H1 (cell line): ENCODE measurements at regions not wholly inside any gene's neighbourhood (a gene's known extent, or its start where the extent isn't known, plus 50 kb on each side); places are given as distances from the start of the nearest gene placed in this dataset.

Experiments used
- CTCF ChIA-PET: fragments of 300-600 bp; sonication (Branson Sonifier 250); formaldehyde crosslinking; loops from one replicate; lab custom pipeline; 2021; ENCODE audit not compliant: partially characterized antibody; lab: Charles Lee
- POLR2A ChIA-PET: fragments of 300-600 bp; sonication (Branson Sonifier 250); formaldehyde crosslinking; loops from one replicate; lab custom pipeline; 2021; ENCODE audit warnings: inconsistent platforms; ENCODE audit not compliant: partially characterized antibody; lab: Charles Lee
- DNase-seq, 2 experiments: peaks; one replicate each; pipeline versions ENCODE4 v3.0.0 to v3.0.0-alpha.2; 2010 to 2022; ENCODE audit warnings: low spot score in 2 of 2, low read depth in 1 of 2, mixed read lengths in 1 of 2
- FAIRE-seq: peaks from 2 replicates; lab custom pipeline; 2011; peaks lifted over from hg19 to GRCh38; lab: Jason Lieb, UNC
- H2AFZ ChIP-seq: 2 replicates; pipeline ENCODE4 v1.8.1; 2012; ENCODE audit warnings: low read length, inconsistent platforms
- H2AK5ac ChIP-seq: 2 replicates; pipeline ENCODE4 v1.6.1; 2013; ENCODE audit warnings: low read depth, low read length
- H2BK120ac ChIP-seq: replicated peaks from 2 replicates; pipeline ENCODE3; 2013; ENCODE audit warnings: low read depth, low read length, inconsistent platforms
- H2BK12ac ChIP-seq: 2 replicates; pipeline ENCODE4 v1.6.1; 2013; ENCODE audit warnings: low read depth, low read length
- H2BK15ac ChIP-seq: 2 replicates; pipeline ENCODE4 v1.6.1; 2013; ENCODE audit warnings: low read length
- H2BK20ac ChIP-seq: 2 replicates; pipeline ENCODE4 v1.6.1; 2013; ENCODE audit warnings: low read length
- H2BK5ac ChIP-seq: 2 replicates; pipeline ENCODE4 v1.6.1; 2013; ENCODE audit warnings: low read depth, low read length
- H3K14ac ChIP-seq: 2 replicates; pipeline ENCODE4 v1.6.1; 2013; ENCODE audit warnings: inconsistent platforms; ENCODE audit not compliant: insufficient read length
- H3K18ac ChIP-seq: 2 replicates; pipeline ENCODE4 v1.6.1; 2013; ENCODE audit warnings: low read length; ENCODE audit errors: extremely low read depth
- H3K23ac ChIP-seq: 2 replicates; pipeline ENCODE4 v1.6.1; 2013; ENCODE audit warnings: inconsistent platforms; ENCODE audit not compliant: insufficient read length
- H3K23me2 ChIP-seq: 2 replicates; pipeline ENCODE4 v1.6.1; 2013; ENCODE audit warnings: low read depth, low read length
- H3K27ac ChIP-seq: 2 replicates; pipeline ENCODE4 v1.6.1; 2011; ENCODE audit warnings: low read depth, low read length, inconsistent platforms
- H3K27me3 ChIP-seq, 4 experiments: replicated peaks in 1 of 4; 1 replicate in 1 of 4; 2 replicates in 3 of 4; pipeline versions ENCODE4 v1.6.1 to v1.8.1; 2011 to 2013; ENCODE audit warnings: low read length in 3 of 4, mild to moderate bottlenecking in 3 of 4, inconsistent platforms in 2 of 4, mixed read lengths in 2 of 4, moderate library complexity in 1 of 4; ENCODE audit not compliant: control insufficient read depth in 3 of 4, insufficient read depth in 3 of 4; ENCODE audit errors: extremely low read depth in 1 of 4
- H3K36me3 ChIP-seq, 4 experiments: 2 replicates each; pipeline versions ENCODE4 v1.6.1 to v1.8.1; 2011 to 2013; ENCODE audit warnings: mild to moderate bottlenecking in 4 of 4, low read length in 3 of 4, moderate library complexity in 2 of 4, control low read depth in 1 of 4, inconsistent platforms in 1 of 4; ENCODE audit not compliant: insufficient read depth in 4 of 4, control insufficient read depth in 2 of 4
- H3K4ac ChIP-seq: replicated peaks from 2 replicates; pipeline ENCODE3; 2013; ENCODE audit warnings: low read length, low read depth, mixed read lengths, inconsistent platforms; ENCODE audit not compliant: insufficient read length
- H3K4me1 ChIP-seq, 4 experiments: replicated peaks in 1 of 4; 1 replicate in 1 of 4; 2 replicates in 3 of 4; pipeline versions ENCODE4 v1.6.1 to v1.8.1; 2011 to 2013; ENCODE audit warnings: low read length in 3 of 4, inconsistent platforms in 2 of 4, mixed read lengths in 1 of 4; ENCODE audit not compliant: insufficient read depth in 4 of 4, control insufficient read depth in 3 of 4
- H3K4me2 ChIP-seq, 2 experiments: 2 replicates each; pipeline versions ENCODE4 v1.6.1 to v1.8.1; 2011 to 2013; ENCODE audit warnings: low read depth in 2 of 2, low read length in 2 of 2, control low read depth in 1 of 2, inconsistent platforms in 1 of 2, mild to moderate bottlenecking in 1 of 2; ENCODE audit not compliant: insufficient read depth in 1 of 2
- H3K4me3 ChIP-seq, 4 experiments: fragments of 200-600, 300-600 bp in 1 of 4; sonication (generic), shearing (Covaris generic), sonication (Bioruptor Twin) in 1 of 4; 2 replicates each; pipeline versions ENCODE4 v1.5.1 to v1.8.1; 2011 to 2016; ENCODE audit warnings: low read length in 4 of 4, low read depth in 3 of 4, control low read depth in 2 of 4, inconsistent platforms in 2 of 4, mild to moderate bottlenecking in 2 of 4, mixed read lengths in 1 of 4, moderate library complexity in 1 of 4; ENCODE audit not compliant: insufficient read depth in 2 of 4; ENCODE audit errors: extremely low read depth in 1 of 4
- H3K56ac ChIP-seq: replicated peaks from 2 replicates; pipeline ENCODE3; 2013; ENCODE audit warnings: low read depth, mild to moderate bottlenecking, mixed read lengths, low read length, inconsistent platforms; ENCODE audit not compliant: insufficient read length
- H3K79me1 ChIP-seq: 2 replicates; pipeline ENCODE4 v1.6.1; 2013; ENCODE audit warnings: low read depth, low read length, control low read depth
- H3K79me2 ChIP-seq, 2 experiments: 2 replicates each; pipeline versions ENCODE4 v1.6.1 to v1.8.1; 2012 to 2013; ENCODE audit warnings: low read length in 2 of 2, mild to moderate bottlenecking in 2 of 2, inconsistent platforms in 1 of 2; ENCODE audit not compliant: insufficient read depth in 2 of 2, control insufficient read depth in 1 of 2
- H3K9ac ChIP-seq, 4 experiments: replicated peaks in 1 of 4; 1 replicate in 1 of 4; 2 replicates in 3 of 4; pipeline versions ENCODE4 v1.6.1 to v1.8.1; 2011 to 2013; ENCODE audit warnings: low read depth in 3 of 4, low read length in 3 of 4, control low read depth in 2 of 4, mild to moderate bottlenecking in 2 of 4, moderate library complexity in 2 of 4, inconsistent platforms in 1 of 4; ENCODE audit errors: extremely low read depth in 1 of 4
- H3K9me3 ChIP-seq, 2 experiments: 2 replicates each; pipeline versions ENCODE4 v1.6.1 to v1.8.1; 2012 to 2013; ENCODE audit warnings: mild to moderate bottlenecking in 2 of 2, moderate library complexity in 2 of 2, control low read depth in 1 of 2, inconsistent platforms in 1 of 2, low read depth in 1 of 2, low read length in 1 of 2, mixed read lengths in 1 of 2; ENCODE audit not compliant: insufficient read depth in 2 of 2
- H4K20me1 ChIP-seq, 2 experiments: replicated peaks in 1 of 2; 2 replicates each; pipeline versions ENCODE3 to v1.8.1; 2011 to 2013; ENCODE audit warnings: inconsistent platforms in 2 of 2, low read length in 2 of 2, mild to moderate bottlenecking in 1 of 2; ENCODE audit not compliant: insufficient read depth in 2 of 2, control insufficient read depth in 1 of 2
- H4K5ac ChIP-seq: 2 replicates; pipeline ENCODE4 v1.6.1; 2013; ENCODE audit warnings: low read length, low read depth, mixed read lengths, inconsistent platforms; ENCODE audit not compliant: insufficient read length
- H4K8ac ChIP-seq: 2 replicates; pipeline ENCODE4 v1.8.0; 2013; ENCODE audit warnings: mild to moderate bottlenecking, moderate library complexity, low read length, inconsistent platforms; ENCODE audit not compliant: insufficient read depth; ENCODE audit errors: extremely low read depth
- H4K91ac ChIP-seq: replicated peaks from 2 replicates; pipeline ENCODE3; 2013; ENCODE audit warnings: low read length, mixed read lengths, inconsistent platforms; ENCODE audit not compliant: insufficient read length
- BRCA1 ChIP-seq: IDR thresholded peaks from 2 replicates; pipeline ENCODE4 v1.6.1; 2012; ENCODE audit warnings: low read depth, low read length, improper control_type of control experiment
- CHD2 ChIP-seq: IDR thresholded peaks from 2 replicates; pipeline ENCODE4 v1.6.1; 2012; ENCODE audit warnings: low read length, improper control_type of control experiment
- CTBP2 ChIP-seq: IDR thresholded peaks from 2 replicates; pipeline ENCODE4 v1.7.0; 2011; ENCODE audit warnings: borderline replicate concordance, mild to moderate bottlenecking, moderate library complexity, mixed read lengths, low read length; ENCODE audit not compliant: insufficient read depth, insufficient read length
- EGR1 ChIP-seq: IDR thresholded peaks from 2 replicates; pipeline ENCODE4 v1.6.1; 2011; ENCODE audit warnings: low read depth, low read length, borderline replicate concordance
- FOSL1 ChIP-seq: IDR thresholded peaks from 2 replicates; pipeline ENCODE4 v1.6.1; 2011; ENCODE audit warnings: mild to moderate bottlenecking, low read depth, low read length, moderate library complexity; ENCODE audit not compliant: insufficient read depth
- KDM1A ChIP-seq: fragments of 200-600, 300-600 bp; sonication (generic); IDR thresholded peaks from 2 replicates; pipeline ENCODE4 v1.7.1; 2016; ENCODE audit warnings: mild to moderate bottlenecking, low read length, borderline replicate concordance
- MAFK ChIP-seq: IDR thresholded peaks from 2 replicates; pipeline ENCODE4 v1.6.1; 2012; ENCODE audit warnings: low read depth, mild to moderate bottlenecking, improper control_type of control experiment, low read length
- TAF1 ChIP-seq: IDR thresholded peaks from 2 replicates; pipeline ENCODE4 v1.6.1; 2011; ENCODE audit warnings: mild to moderate bottlenecking, low read depth, low read length
- TEAD4 ChIP-seq: IDR thresholded peaks from 2 replicates; pipeline ENCODE4 v1.6.1; 2012; ENCODE audit warnings: low read depth, low read length, inconsistent platforms, mixed read lengths
- WGBS, 2 experiments: shearing (Covaris generic) in 1 of 2; methylation state at CpG; one replicate each; pipeline versions ENCODE4 v1.1.6 to v1.1.7; 2013 to 2015; ENCODE audit warnings: low lambda C conversion rate in 2 of 2, mixed read lengths in 2 of 2, inconsistent platforms in 1 of 2, low coverage in 1 of 2, missing lambda C conversion rate in 1 of 2; ENCODE audit not compliant: insufficient replicate concordance in 2 of 2, insufficient coverage in 1 of 2, insufficient read length in 1 of 2; ENCODE audit errors: extremely low coverage in 1 of 2, missing lambda C conversion rate in 1 of 2; 5-methylcytosine and 5-hydroxymethylcytosine counted together

DNA sequence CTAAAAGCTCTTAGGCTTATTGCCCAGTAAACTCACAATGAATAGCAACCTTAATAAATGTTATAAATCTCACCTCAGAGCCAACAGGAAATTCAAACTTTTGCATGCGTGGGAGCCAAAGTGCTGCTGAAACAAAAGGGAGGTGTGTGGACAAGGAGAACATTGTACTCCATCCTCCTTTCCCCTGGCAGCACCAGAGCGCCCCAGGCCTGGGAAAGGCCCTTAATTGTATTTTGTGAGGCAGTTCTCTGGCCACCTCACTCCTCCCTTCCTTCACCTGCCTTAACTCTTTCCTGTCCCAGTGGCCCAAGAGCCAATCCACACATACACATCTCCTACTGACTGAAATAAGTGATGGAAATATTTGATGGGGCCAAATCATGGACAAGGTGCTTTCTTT lies 648.5 kb downstream of the LMO4 start:
- ChIA-PET CTCF (no interaction called here), POLR2A (no interaction called here)
- H2BK15ac ChIP-seq: no peak overlapping the region
- H2BK5ac ChIP-seq: 0 out of 2 replicates have a peak overlapping the region, but pooled peaks have one; percentile 2
- no peaks in the 10 kb centered on the region for H3K9me3 ChIP-seq
- H3K56ac ChIP-seq: no peak overlapping the region
- H3K18ac ChIP-seq: no peak overlapping the region
- no peak overlapping the region for H4K8ac ChIP-seq
- H3K27me3 ChIP-seq: no peaks in the 10 kb centered on the region
- no peak for FAIRE-seq
- no peak overlapping the region for H3K23ac ChIP-seq
- H3K79me1 ChIP-seq: no peaks in the 10 kb centered on the region
- H3K9ac ChIP-seq: no peak overlapping the region
- no peak overlapping the region for H3K4me2 ChIP-seq
- H2AK5ac ChIP-seq: no peak overlapping the region
- H4K5ac ChIP-seq: no peak overlapping the region
- no peak overlapping the region for H4K91ac ChIP-seq
- TF ChIP-seq CHD2 (no peak), FOSL1 (no peak), CTBP2 (no peak), KDM1A (no peak), BRCA1 (no peak), MAFK (no peak), TEAD4 (no peak), EGR1 (no peak), TAF1 (no peak)
- H4K20me1 ChIP-seq: no peaks in the 10 kb centered on the region
- no peak overlapping the region for H2BK120ac ChIP-seq
- no peaks in the 10 kb centered on the region for H3K79me2 ChIP-seq
- H3K27ac ChIP-seq: no peak overlapping the region
- H3K4me3 ChIP-seq: no peak overlapping the region
- H3K4me1 ChIP-seq: peaks cover 0 to 7% (median 3%) of the 10 kb centered on the region in 4 experiments; a peak in 3 of 7 replicates
- H2BK12ac ChIP-seq: no peak overlapping the region
- H3K36me3 ChIP-seq: no peaks in the 10 kb centered on the region
- no peaks in the 10 kb centered on the region for H3K23me2 ChIP-seq
- H3K4ac ChIP-seq: no peak overlapping the region
- H2BK20ac ChIP-seq: no peak overlapping the region
- no peak for DNase-seq
- H3K14ac ChIP-seq: no peak overlapping the region
- WGBS, 2 experiments: 88% methylated on average over 2 of the region's 2 CpGs; no CpG with 5 or more reads in 1 of the 2 experiments
- H2AFZ ChIP-seq: no peak overlapping the region
